RWPE1 (cell line): ENCODE measurements at regions not wholly inside any gene's neighbourhood (a gene's known extent, or its start where the extent isn't known, plus 50 kb on each side); places are given as distances from the start of the nearest gene placed in this dataset.

ENCODE experiments used
- CTCF ChIA-PET: fragments of 350-600 bp; sonication (Branson Sonifier 250); formaldehyde crosslinking; extraction: SDS; loops from one replicate; lab custom pipeline; 2021; lab: Yijun Ruan, JAX
- POLR2A ChIA-PET: fragments of 400-600 bp; formaldehyde crosslinking; extraction: SDS; loops from one replicate; lab custom pipeline; 2020; ENCODE audit warnings: antibody characterized with exemption; ENCODE audit not compliant: low non-redundant PET; lab: Yijun Ruan, JAX
- DNase-seq: peaks from one replicate; pipeline ENCODE4 v3.0.0; 2012; ENCODE audit warnings: low spot score
- H3K27ac ChIP-seq: fragments of 450-650 bp; 2 replicates; pipeline ENCODE4 v1.5.1; 2017
- TF ChIP-seq, protein P1 (sequence below): fragments of 450-650 bp; conservative IDR thresholded peaks from 2 replicates; pipeline ENCODE4 v1.5.1; 2017; ENCODE audit warnings: low read depth, mild to moderate bottlenecking

DNA sequence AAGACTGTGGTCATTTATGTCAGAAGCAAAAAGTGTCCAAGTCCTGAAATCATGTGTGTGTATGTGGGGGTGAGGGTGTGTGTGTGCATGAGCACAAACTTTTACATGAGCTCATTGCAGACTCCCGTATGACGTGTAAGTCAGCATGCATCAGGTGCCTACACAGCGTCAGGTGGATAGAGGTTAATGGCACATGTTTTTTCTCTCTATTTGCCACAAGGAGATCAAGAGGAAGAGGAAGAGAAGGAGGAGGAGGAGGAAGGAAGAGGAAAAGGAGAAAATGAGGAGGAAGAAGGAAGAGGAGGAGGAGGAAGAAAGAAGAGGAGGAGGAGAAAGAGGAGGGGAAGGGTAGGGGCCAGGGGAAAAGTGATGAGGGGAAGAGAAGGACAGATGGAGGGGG, 178.0 kb upstream of the DYNLRB2 start:
- POLR2A ChIA-PET, result no interaction called here
- TF ChIP-seq, protein P1, sequence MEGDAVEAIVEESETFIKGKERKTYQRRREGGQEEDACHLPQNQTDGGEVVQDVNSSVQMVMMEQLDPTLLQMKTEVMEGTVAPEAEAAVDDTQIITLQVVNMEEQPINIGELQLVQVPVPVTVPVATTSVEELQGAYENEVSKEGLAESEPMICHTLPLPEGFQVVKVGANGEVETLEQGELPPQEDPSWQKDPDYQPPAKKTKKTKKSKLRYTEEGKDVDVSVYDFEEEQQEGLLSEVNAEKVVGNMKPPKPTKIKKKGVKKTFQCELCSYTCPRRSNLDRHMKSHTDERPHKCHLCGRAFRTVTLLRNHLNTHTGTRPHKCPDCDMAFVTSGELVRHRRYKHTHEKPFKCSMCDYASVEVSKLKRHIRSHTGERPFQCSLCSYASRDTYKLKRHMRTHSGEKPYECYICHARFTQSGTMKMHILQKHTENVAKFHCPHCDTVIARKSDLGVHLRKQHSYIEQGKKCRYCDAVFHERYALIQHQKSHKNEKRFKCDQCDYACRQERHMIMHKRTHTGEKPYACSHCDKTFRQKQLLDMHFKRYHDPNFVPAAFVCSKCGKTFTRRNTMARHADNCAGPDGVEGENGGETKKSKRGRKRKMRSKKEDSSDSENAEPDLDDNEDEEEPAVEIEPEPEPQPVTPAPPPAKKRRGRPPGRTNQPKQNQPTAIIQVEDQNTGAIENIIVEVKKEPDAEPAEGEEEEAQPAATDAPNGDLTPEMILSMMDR, result no peak
- no peak overlapping the region for H3K27ac ChIP-seq
- CTCF ChIA-PET, result no interaction called here
- DNase-seq, result no peak

DNA sequence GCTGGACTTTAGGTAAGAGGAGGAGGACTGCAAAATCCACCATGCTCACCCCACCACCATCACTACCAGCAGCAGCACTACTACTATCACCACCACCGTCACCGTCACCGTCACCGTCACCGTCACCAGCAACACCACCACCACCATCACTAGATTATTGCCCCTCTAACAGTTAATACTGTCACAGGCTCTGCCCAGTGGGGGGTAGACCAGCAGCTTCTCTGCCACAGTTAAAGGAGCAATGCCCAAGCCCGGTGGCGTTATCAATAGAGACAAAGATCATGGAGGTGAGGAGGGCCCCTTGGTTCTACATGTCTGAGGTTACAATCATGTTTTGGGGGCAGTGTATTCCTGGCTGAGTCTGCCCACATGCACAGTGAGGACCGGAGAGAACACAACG, 184.4 kb upstream of the DYNLRB2 start:
- ChIA-PET POLR2A (no interaction called here), CTCF (interaction anchor here (0.7 kb wide), 1 partner anchor 16 kb away, joined by 3 read pairs; no protein-coding TSS in a partner anchor)
- TF ChIP-seq, protein P1, result no peak
- no peak overlapping the region for H3K27ac ChIP-seq
- DNase-seq, result no peak

DNA sequence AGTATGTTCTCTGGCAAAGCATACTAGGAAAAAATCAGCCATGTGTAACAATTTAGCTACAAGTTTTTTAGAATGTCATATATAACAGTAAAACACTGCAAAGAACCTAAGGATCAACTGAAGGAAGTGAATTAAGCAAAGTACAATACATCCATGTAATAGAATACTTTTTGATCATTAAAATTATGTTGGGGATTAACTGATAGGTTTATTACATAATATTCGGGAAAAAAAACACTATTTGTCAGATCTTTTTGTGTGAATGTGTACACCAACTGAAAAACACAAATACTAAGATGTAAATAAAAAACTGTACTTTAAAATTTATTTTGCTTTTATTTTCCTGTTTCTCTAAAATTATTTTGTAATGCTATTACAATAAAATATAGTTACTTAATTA, 185.5 kb upstream of the DYNLRB2 start:
- no peak for DNase-seq
- H3K27ac ChIP-seq, result no peak overlapping the region
- TF ChIP-seq, protein P1, result no peak
- ChIA-PET POLR2A (no interaction called here), CTCF (interaction anchor here (0.6 kb wide), 1 partner anchor 12 kb away, joined by 4 read pairs; no protein-coding TSS in a partner anchor)

DNA sequence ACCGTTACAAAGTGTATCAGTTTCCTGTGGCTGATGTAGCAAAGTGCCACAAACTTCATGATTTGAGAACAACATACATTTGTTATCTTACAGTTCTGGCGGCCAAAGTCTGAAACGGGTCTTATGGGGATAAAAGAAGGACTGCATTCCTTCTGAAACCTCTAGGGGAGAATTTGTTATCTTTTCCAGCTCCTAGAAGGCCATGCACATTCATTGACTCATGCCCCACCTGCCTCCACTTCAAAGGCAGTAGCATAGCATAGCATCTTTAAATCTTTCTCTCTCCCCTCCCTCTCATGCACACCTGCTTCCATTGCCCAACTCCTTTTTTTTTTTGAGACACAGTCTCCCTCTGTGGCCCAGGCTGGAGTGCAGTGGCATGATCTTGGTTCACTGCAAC, 190.7 kb upstream of the DYNLRB2 start:
- no peak for DNase-seq
- TF ChIP-seq, protein P1, result no peak
- no peak overlapping the region for H3K27ac ChIP-seq
- CTCF ChIA-PET, result no interaction called here
- POLR2A ChIA-PET, result no interaction called here

DNA sequence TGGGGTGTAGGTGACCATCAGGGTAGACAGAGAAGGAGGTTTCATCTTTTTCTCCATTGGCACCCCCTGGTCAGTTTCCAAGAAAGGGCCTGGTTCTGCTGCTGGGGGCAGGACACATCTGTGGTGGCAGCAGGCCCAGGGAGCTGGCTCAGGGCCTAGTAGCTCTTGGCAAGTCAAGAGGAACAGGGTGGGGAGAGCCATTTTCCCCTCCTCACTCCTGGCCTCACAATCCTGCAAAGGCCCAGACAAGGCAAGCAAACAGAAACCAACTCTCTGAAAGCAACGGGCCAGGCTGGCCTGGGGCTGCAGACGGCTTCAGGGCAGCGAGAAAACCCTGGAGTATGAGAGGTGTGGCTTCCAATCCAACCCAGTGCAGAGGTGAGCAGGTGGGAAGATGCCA, 192.9 kb upstream of the DYNLRB2 start:
- TF ChIP-seq, protein P1, result no peak
- CTCF ChIA-PET, result no interaction called here
- no peak for DNase-seq
- POLR2A ChIA-PET, result no interaction called here
- peak overlapping the region; percentile 63 for H3K27ac ChIP-seq

DNA sequence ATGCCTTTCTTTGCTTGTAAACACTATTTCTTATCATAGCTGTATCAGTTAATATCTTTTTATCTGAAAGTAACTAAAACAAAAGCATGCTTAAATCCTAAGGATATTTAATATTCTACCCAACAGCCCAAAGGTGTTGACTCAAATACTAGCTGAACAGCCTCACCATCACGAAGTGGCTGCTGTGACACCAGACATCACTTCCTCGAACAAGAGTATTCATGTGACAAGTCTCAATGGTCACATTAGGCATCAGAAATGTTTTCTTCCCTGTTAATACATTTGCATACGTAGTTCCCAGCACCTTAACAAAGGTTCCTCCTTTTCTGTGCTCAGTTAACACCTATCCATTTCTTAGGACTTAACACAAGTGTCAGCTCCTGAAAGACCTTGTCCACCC, 193.8 kb upstream of the DYNLRB2 start:
- TF ChIP-seq, protein P1, result no peak
- DNase-seq, result no peak
- CTCF ChIA-PET, result interaction anchor here (0.6 kb wide), 2 partner anchors 518 to 582 kb away, joined by 4 to 7 read pairs; no protein-coding TSS in a partner anchor
- no peak overlapping the region for H3K27ac ChIP-seq
- POLR2A ChIA-PET, result no interaction called here
